ENCODE measurements at regions not wholly inside any gene's neighbourhood (a gene's known extent, or its start where the extent isn't known, plus 50 kb on each side); places are given as distances from the start of the nearest gene placed in this dataset.

- TF ChIP-seq, protein P1, sequence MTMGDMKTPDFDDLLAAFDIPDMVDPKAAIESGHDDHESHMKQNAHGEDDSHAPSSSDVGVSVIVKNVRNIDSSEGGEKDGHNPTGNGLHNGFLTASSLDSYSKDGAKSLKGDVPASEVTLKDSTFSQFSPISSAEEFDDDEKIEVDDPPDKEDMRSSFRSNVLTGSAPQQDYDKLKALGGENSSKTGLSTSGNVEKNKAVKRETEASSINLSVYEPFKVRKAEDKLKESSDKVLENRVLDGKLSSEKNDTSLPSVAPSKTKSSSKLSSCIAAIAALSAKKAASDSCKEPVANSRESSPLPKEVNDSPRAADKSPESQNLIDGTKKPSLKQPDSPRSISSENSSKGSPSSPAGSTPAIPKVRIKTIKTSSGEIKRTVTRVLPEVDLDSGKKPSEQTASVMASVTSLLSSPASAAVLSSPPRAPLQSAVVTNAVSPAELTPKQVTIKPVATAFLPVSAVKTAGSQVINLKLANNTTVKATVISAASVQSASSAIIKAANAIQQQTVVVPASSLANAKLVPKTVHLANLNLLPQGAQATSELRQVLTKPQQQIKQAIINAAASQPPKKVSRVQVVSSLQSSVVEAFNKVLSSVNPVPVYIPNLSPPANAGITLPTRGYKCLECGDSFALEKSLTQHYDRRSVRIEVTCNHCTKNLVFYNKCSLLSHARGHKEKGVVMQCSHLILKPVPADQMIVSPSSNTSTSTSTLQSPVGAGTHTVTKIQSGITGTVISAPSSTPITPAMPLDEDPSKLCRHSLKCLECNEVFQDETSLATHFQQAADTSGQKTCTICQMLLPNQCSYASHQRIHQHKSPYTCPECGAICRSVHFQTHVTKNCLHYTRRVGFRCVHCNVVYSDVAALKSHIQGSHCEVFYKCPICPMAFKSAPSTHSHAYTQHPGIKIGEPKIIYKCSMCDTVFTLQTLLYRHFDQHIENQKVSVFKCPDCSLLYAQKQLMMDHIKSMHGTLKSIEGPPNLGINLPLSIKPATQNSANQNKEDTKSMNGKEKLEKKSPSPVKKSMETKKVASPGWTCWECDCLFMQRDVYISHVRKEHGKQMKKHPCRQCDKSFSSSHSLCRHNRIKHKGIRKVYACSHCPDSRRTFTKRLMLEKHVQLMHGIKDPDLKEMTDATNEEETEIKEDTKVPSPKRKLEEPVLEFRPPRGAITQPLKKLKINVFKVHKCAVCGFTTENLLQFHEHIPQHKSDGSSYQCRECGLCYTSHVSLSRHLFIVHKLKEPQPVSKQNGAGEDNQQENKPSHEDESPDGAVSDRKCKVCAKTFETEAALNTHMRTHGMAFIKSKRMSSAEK (CRISPR knock-in tag; IDR thresholded peaks at IDR 0.05; ENCODE audit: borderline replicate concordance): no peak
- TF ChIP-seq, protein P2, sequence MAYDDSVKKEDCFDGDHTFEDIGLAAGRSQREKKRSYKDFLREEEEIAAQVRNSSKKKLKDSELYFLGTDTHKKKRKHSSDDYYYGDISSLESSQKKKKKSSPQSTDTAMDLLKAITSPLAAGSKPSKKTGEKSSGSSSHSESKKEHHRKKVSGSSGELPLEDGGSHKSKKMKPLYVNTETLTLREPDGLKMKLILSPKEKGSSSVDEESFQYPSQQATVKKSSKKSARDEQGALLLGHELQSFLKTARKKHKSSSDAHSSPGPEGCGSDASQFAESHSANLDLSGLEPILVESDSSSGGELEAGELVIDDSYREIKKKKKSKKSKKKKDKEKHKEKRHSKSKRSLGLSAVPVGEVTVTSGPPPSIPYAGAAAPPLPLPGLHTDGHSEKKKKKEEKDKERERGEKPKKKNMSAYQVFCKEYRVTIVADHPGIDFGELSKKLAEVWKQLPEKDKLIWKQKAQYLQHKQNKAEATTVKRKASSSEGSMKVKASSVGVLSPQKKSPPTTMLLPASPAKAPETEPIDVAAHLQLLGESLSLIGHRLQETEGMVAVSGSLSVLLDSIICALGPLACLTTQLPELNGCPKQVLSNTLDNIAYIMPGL (CRISPR knock-in tag; IDR thresholded peaks at IDR 0.05): no peak
- TF ChIP-seq TEAD1 (CRISPR knock-in tag; IDR thresholded peaks at IDR 0.05): no peak
- TF ChIP-seq ATF1 (CRISPR knock-in tag; IDR thresholded peaks at IDR 0.05): no peak
- no peak for TF ChIP-seq SMAD3 (CRISPR knock-in tag; IDR thresholded peaks at IDR 0.05; ENCODE audit: borderline replicate concordance)
- no peak for TF ChIP-seq OVOL2 (CRISPR knock-in tag; IDR thresholded peaks at IDR 0.05; ENCODE audit: borderline replicate concordance)
Observed at GRCh38 chr2:35803126-35803525, 552.5 kb upstream of the CRIM1 start (continued).

- TF ChIP-seq NFE2L1 (CRISPR knock-in tag; IDR thresholded peaks at IDR 0.05) (no peak), FOXJ3 (CRISPR knock-in tag; IDR thresholded peaks at IDR 0.05; ENCODE audit: borderline replicate concordance) (no peak), ZNF232 (CRISPR knock-in tag; IDR thresholded peaks at IDR 0.05) (no peak), ETV6 (CRISPR knock-in tag; IDR thresholded peaks at IDR 0.05) (no peak), ZNF425 (CRISPR knock-in tag; conservative IDR thresholded peaks at IDR 0.05) (no peak), CREB1 (CRISPR knock-in tag; IDR thresholded peaks at IDR 0.05) (no peak), ZMAT4 (CRISPR knock-in tag; IDR thresholded peaks at IDR 0.05) (no peak), CREM (CRISPR knock-in tag; IDR thresholded peaks at IDR 0.05) (no peak), ZBTB21 (CRISPR knock-in tag; IDR thresholded peaks at IDR 0.05; ENCODE audit: borderline replicate concordance) (no peak), MYBL2 (CRISPR knock-in tag; IDR thresholded peaks at IDR 0.05) (no peak), CBFB (CRISPR knock-in tag; IDR thresholded peaks at IDR 0.05; ENCODE audit: low read depth) (no peak), OVOL2 (CRISPR knock-in tag; IDR thresholded peaks at IDR 0.05; ENCODE audit: borderline replicate concordance) (no peak), HMGA2 (CRISPR knock-in tag; IDR thresholded peaks at IDR 0.05) (no peak), ZNF317 (CRISPR knock-in tag; IDR thresholded peaks at IDR 0.05; ENCODE audit: borderline replicate concordance, low read depth) (no peak), ZNF671 (CRISPR knock-in tag; IDR thresholded peaks at IDR 0.05) (no peak)
- TF ChIP-seq, protein P2 (CRISPR knock-in tag; IDR thresholded peaks at IDR 0.05): no peak
- TF ChIP-seq, protein P1 (CRISPR knock-in tag; IDR thresholded peaks at IDR 0.05; ENCODE audit: borderline replicate concordance): no peak
- ATAC-seq: no peak
Observed at GRCh38 chr2:35794796-35795450, 560.7 kb upstream of the CRIM1 start.

More at GRCh38 chr2:35794796-35795450, 560.7 kb upstream of the CRIM1 start:
- peaks cover 14% of the 10 kb centered on the region for H3K4me1 Mint-ChIP-seq
- no peaks in the 10 kb centered on the region for H3K36me3 Mint-ChIP-seq
- CTCF ChIA-PET: no interaction called here
- H3K9me3 Mint-ChIP-seq: peaks cover 4% of the 10 kb centered on the region; the same call in 1 of the 2 replicates
- no peak for DNase-seq (ENCODE audit: low spot score)
- no peak overlapping the region for H3K4me3 Mint-ChIP-seq
- no peaks in the 10 kb centered on the region for H3K27me3 Mint-ChIP-seq (ENCODE audit: low read depth)
- POLR2A ChIA-PET: no interaction called here
- H3K27ac Mint-ChIP-seq: no peak overlapping the region

All from WTC11 (cell line).